22Rv1 (cell line): ENCODE measurements at regions not wholly inside any gene's neighbourhood (a gene's known extent, or its start where the extent isn't known, plus 50 kb on each side); places are given as distances from the start of the nearest gene placed in this dataset.

ENCODE experiments used
- CTCF ChIP-seq: fragments of 450-650 bp; IDR thresholded peaks from 2 replicates; pipeline ENCODE4 v1.5.1; 2017; ENCODE audit warnings: mild to moderate bottlenecking
- ZFX ChIP-seq: fragments of 450-650 bp; IDR thresholded peaks from 2 replicates; pipeline ENCODE4 v1.6.1; 2017; ENCODE audit warnings: antibody characterized with exemption, borderline replicate concordance

- TF ChIP-seq CTCF, result no peak
- no peak for TF ChIP-seq ZFX
Observed at GRCh38 chr6:40930555-40930954, 108.5 kb downstream of the UNC5CL start.
